NCI-H1105 (cell line): ENCODE measurements at regions not wholly inside any gene's neighbourhood (a gene's known extent, or its start where the extent isn't known, plus 50 kb on each side); places are given as distances from the start of the nearest gene placed in this dataset.

Source experiments
- DNase-seq: peaks from one replicate; lab custom pipeline; 2025; lab: John Stamatoyannopoulos, UW

- DNase-seq, result no peak
Measured at GRCh38 chr3:83302091-83302490, 1540.6 kb upstream of the GBE1 start.

GRCh38 chr3:83317605-83318004, 1556.2 kb upstream of the GBE1 start:
- no peak for DNase-seq

- DNase-seq, result no peak
Measured at GRCh38 chr3:83320726-83321125, 1559.3 kb upstream of the GBE1 start.

- DNase-seq, result no peak
Measured at GRCh38 chr3:83321457-83321856, 1560.0 kb upstream of the GBE1 start.

- DNase-seq, result no peak
Measured at GRCh38 chr3:83321891-83322290, 1560.4 kb upstream of the GBE1 start.

- DNase-seq, result no peak
Measured at GRCh38 chr3:83354205-83354604, 1592.8 kb upstream of the GBE1 start.

GRCh38 chr3:83393276-83393675, 1565.5 kb upstream of the CADM2 start:
- DNase-seq, result no peak

- no peak for DNase-seq
Measured at GRCh38 chr3:83403927-83404326, 1554.9 kb upstream of the CADM2 start.

GRCh38 chr3:83426300-83426699, 1532.5 kb upstream of the CADM2 start:
- no peak for DNase-seq

- DNase-seq, result no peak
Measured at GRCh38 chr3:83434880-83435587, 1523.8 kb upstream of the CADM2 start.

- DNase-seq, result no peak
Measured at GRCh38 chr3:83438188-83438587, 1520.6 kb upstream of the CADM2 start.

- DNase-seq, result peak; percentile 5
Measured at GRCh38 chr3:83453056-83453455, 1505.7 kb upstream of the CADM2 start.

- DNase-seq, result no peak
Measured at GRCh38 chr3:83454353-83454752, 1504.4 kb upstream of the CADM2 start.

GRCh38 chr3:83457551-83457950, 1501.2 kb upstream of the CADM2 start:
- no peak for DNase-seq

GRCh38 chr3:83460052-83460451, 1498.7 kb upstream of the CADM2 start:
- DNase-seq, result no peak

GRCh38 chr3:83461411-83461810, 1497.4 kb upstream of the CADM2 start:
- DNase-seq, result no peak

GRCh38 chr3:83477563-83477962, 1481.2 kb upstream of the CADM2 start:
- no peak for DNase-seq

GRCh38 chr3:83482402-83483070, 1476.3 kb upstream of the CADM2 start:
- DNase-seq, result no peak

GRCh38 chr3:83496462-83496861, 1462.3 kb upstream of the CADM2 start:
- no peak for DNase-seq

GRCh38 chr3:83498361-83499016, 1460.3 kb upstream of the CADM2 start:
- DNase-seq, result no peak

- no peak for DNase-seq
Measured at GRCh38 chr3:83500422-83500821, 1458.4 kb upstream of the CADM2 start.

GRCh38 chr3:83500931-83501330, 1457.9 kb upstream of the CADM2 start:
- DNase-seq, result no peak

- no peak for DNase-seq
Measured at GRCh38 chr3:83513051-83513450, 1445.7 kb upstream of the CADM2 start.
